NOMO-1 (cell line): ENCODE measurements at regions not wholly inside any gene's neighbourhood (a gene's known extent, or its start where the extent isn't known, plus 50 kb on each side); places are given as distances from the start of the nearest gene placed in this dataset.

Experiments
- DNase-seq, 2 experiments: peaks; one replicate each; lab custom pipeline; 2025; ENCODE audit not compliant: unreplicated experiment in 2 of 2; lab: John Stamatoyannopoulos, UW

DNA sequence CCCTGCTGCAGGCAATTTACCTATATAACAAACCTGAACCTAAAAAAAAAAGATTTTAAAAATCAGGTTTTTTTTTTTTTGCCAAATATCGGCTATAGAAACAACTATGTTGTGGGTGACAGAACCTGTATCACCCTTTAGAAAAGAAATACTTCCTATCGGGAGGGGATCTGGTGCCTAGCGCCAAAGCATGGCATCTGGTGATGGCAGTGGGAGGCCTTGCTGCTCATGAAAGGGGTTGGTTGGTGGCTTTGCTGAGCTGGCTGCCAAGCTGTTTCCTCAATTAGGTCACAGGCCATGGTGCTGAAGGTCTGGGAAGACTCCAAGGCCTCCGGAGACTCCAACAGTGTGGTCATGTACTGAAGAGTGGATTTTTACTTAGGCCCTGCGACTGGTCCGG lies 328.5 kb downstream of the KLF5 start:
- no peak for DNase-seq

GRCh38 chr13:73385848-73386247 lies 327.0 kb downstream of the KLF5 start:
- no peak for DNase-seq

DNA sequence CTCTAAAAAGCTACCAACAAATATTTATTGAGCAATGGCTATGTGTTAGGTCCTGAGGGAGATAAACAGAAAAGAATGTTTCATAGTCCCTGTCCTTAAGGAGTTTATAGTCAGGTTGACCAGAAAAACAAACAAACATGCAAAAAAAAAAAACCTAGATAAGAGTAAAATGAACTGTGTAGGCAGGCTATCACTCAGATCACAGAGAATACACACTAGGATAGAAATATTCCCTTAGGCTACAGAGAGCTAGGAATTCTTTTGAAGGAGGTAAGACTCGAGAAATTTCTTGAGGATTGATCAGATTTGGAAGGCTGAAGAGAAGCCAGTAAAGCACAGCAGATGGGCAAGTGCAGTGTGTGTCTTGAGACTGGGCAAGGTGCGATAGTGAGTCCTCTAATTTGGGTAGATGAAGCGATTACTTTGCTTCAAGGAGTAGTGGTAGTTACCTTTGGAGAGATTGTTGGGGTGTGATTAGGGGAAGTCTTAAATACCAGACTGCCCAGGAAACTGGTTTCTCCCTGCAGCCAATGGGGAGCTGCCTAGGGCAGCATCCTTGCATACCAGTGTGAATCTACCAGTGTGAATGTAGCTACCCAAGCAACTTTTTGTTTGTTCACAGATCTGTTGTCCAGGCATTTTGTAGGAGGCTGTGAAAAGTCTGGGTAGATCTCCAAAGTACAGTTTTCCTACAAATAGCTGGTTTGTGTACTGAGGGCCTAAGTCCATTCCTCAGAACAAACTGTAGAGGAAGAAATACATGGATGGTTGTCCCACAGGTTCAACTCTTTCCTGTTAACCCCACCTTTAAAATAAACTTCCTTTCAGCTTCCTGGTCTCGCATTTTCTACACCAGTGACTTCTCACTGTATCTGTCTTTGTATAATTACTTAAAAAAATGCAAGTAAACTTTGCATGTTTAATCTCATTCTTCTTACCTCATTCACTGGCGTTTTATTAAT lies 314.1 kb downstream of the KLF5 start:
- DNase-seq: no peak

GRCh38 chr13:73370066-73370465 lies 311.3 kb downstream of the KLF5 start:
- no peak for DNase-seq

DNA sequence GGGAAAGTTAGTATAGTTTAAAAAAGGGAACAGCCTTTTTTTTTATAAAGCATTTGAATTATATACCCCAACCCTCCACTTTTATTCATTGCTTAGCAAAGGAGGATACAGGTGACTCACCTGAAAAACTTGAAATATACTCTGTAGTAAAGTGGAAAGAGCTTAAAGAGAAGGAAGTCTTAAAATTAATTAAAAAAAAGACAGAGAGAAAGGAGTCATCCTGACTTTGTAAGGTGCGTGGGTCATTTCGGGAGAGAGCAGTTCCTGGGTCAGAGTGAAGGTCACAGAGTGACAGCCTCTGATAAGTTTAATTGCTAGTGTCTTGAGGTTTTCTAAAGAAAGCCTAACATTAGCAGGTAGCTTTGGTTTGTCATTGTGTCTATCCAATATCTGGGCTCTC lies 310.3 kb downstream of the KLF5 start:
- DNase-seq: no peak

DNA sequence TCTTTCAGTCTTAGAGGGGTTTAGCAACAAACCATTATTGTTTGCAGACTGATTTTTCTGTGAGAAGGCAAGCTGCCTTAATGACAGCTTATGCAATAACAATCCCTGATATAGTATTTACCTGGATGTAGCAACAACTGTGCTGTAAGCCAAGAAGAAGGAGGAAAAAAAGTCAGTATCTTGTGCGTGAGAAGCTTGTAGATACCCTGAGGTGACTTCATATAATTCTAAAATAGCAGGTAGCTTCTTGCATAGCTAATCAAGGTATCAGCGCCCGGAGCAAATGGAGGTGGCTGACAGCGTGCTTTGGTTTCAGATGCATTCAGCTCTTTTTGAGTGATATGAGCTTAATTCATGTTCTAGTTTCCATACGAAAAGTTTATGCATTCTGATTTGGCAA lies 309.8 kb downstream of the KLF5 start:
- DNase-seq: no peak

DNA sequence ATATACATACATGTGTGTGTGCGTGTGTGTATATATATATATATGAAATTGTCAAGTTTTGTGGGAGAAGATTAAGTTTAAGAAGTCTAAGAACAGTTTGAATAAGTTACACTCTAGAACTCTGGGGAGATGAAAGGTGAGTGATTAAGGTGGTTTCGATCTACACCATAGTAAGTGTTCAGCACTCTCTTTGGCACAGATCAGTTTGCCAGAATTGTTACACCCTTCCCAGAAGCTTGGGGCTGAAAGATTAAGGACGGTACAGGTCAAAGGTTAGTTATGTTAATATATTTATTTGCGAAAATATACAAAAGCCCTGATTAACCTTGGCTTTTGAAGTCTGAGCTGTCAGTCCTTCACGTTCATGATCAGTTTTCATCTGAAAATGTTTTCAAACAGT lies 309.1 kb downstream of the KLF5 start:
- DNase-seq: no peak

DNA sequence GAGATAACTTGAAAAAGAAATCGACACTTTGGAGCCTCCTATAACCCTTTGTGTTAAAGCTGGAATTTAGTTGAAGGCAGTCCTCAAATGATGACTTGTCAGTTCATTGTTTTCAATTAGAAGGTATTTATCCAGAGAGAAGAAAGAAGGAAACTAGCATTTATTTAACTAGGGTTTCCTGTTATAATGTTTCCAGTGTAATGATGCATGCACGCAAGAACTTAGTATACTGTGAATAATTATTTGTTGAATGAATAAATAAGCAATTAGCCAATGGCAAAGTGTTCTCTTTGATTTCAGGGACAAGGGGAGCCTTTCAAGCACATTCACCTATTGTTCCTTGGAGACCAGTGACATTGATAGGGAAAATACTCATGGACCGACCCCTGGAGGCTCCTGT lies 307.4 kb downstream of the KLF5 start:
- no peak for DNase-seq

- DNase-seq: no peak
Observed at GRCh38 chr13:73365681-73366080, 306.9 kb downstream of the KLF5 start.

DNA sequence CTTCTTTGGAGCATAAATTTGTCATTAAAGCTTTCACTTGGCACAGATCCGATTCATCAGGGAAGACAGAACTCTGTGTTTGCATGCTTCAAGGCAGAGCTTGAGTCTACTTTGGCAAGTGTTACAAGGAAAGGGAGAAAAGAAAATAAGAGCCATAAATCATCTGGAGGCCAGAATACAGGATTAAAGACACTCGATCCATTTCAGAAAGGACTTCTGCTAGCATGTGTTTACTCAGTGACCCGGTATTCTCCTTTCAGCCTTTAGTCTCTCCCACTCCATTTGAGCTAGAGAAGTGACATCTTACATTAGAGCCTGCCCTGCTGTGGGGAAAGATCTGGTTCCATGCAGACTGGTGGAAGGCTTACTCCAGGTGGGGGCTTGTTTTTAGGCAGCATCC lies 306.4 kb downstream of the KLF5 start:
- DNase-seq: no peak

GRCh38 chr13:73364736-73365135 lies 305.9 kb downstream of the KLF5 start:
- DNase-seq: no peak

GRCh38 chr13:73358606-73359095 lies 299.8 kb downstream of the KLF5 start:
- no peak for DNase-seq

DNA sequence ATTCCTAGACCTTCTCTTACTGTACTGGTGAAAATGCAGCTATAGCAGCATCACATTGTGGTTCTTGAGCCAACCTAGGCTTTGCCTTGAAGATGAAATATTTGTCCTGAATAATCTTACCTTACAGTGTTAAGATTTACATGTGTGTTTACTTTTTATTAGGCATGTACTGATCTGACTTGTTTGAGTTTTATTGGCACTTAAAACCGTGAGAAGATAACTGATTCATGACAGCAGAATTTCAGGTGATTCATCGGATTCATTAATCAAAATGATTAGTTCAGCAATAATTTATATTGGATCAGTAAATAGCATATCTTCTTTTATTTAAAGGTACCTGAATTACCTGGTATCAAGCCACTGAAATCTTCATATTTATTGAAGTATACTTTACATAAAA lies 296.3 kb downstream of the KLF5 start:
- no peak for DNase-seq

- no peak for DNase-seq
Observed at GRCh38 chr13:73351730-73352129, 292.9 kb downstream of the KLF5 start.

DNA sequence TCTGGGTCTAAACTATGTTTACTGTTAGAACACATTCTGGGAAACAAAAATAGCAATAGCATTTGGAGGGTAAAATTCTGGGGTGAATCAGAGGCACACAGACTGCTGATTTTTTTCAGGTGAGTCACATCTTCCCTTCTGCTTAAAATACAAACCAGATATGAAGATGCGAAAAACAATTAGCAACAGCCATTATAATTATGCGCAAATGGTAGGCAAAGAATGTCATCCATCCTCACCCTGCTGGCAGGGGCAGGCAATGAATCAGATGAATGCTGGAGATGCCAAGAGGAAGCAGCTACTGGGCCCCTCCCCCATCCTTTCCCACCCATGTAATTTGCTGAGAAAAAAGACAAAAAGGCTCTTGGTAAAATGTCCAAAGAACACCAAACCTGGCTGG lies 282.9 kb downstream of the KLF5 start:
- DNase-seq: no peak

DNA sequence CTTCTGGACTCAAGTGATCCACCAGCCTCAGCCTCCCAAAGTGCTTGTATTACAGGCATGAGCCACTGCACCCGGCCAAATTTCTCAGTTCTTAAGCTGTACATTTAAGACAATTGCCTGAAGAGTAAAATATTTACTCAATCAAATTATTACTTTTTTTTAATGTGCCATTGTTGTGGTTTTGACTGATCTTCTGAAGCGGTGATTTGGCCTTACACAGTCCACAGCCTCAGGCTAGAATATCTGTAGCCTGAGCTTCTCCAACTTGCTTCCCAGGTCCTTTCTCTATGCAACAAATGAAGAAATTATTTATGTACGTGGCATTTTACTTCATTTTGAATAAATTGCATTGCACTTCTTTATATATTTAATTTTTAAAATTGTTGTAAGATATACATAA lies 281.3 kb downstream of the KLF5 start:
- no peak for DNase-seq

GRCh38 chr13:73339086-73339485 lies 280.3 kb downstream of the KLF5 start:
- DNase-seq: no peak

- DNase-seq: peak in 1 of 2 experiments; percentile 1
Observed at GRCh38 chr13:73338389-73338788, 279.6 kb downstream of the KLF5 start.

DNA sequence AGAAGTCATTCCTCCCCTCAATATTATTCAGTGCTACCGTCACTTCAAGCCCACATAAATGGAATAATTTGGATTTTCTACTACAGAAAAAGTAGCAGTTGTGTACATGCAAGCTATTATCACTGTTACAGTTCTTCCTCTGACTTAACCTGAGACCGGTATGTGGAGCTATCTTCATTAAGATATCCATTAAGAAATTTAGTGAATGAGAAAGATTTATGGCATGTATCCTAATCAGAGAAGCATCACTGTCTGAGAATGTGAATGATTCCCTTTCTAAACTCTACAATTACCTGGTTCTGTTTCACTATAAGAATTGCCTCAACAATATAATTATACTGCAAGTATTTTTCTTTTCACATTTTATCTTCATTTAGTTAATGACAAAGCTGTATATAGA lies 278.7 kb downstream of the KLF5 start:
- DNase-seq: no peak

GRCh38 chr13:73336773-73337172 lies 278.0 kb downstream of the KLF5 start:
- no peak for DNase-seq

GRCh38 chr13:73335944-73336343 lies 277.1 kb downstream of the KLF5 start:
- no peak for DNase-seq

DNA sequence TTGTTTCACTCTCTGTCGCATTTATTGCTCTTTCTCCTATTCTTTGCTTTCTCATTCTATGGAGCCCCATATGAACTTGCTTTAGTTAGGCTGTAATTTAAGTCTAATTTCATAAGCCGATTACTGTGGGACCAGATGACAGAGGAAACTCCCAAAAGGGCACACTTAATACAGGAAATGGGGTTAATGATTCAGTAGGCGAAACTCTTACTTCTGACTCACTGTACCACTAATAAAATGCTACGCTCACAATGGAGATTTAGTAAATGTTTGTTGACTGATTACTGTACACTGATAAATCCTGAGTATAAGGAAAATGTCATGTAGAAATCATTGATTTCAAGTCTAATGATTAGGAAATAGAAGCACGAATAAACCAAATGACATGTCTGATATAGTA lies 276.4 kb downstream of the KLF5 start:
- no peak for DNase-seq

GRCh38 chr13:73334445-73334844 lies 275.6 kb downstream of the KLF5 start:
- no peak for DNase-seq
